ENCODE measurements at regions not wholly inside any gene's neighbourhood (a gene's known extent, or its start where the extent isn't known, plus 50 kb on each side); places are given as distances from the start of the nearest gene placed in this dataset.

- H3K4me3 ChIP-seq (ENCODE audit: low read length in 3 of 3), result no peak overlapping the region
- no peaks in the 10 kb centered on the region for H3K9me3 ChIP-seq (ENCODE audit: control insufficient read depth in 3 of 3, low read length in 3 of 3)
- H3K9ac ChIP-seq (ENCODE audit: low read depth in 1 of 3, low read length in 3 of 3), result no peak overlapping the region
- no peak overlapping the region for H3K27ac ChIP-seq (ENCODE audit: low read depth, low read length)
- H3K4me1 ChIP-seq (ENCODE audit: control insufficient read depth in 3 of 3, insufficient read depth in 3 of 3, low read length in 3 of 3), result no peaks in the 10 kb centered on the region
- H3K27me3 ChIP-seq (ENCODE audit: control insufficient read depth in 3 of 3, insufficient read depth in 3 of 3, low read length in 3 of 3), result no peaks in the 10 kb centered on the region
- H3K36me3 ChIP-seq (ENCODE audit: control insufficient read depth in 3 of 3, insufficient read depth in 3 of 3, low read length in 3 of 3), result no peaks in the 10 kb centered on the region
Observed at GRCh38 chr9:28082671-28083070, 509.4 kb upstream of the C9orf72 start.

GRCh38 chr9:28086881-28087280, 513.6 kb upstream of the C9orf72 start:
- Histone ChIP-seq H3K9me3 (ENCODE audit: control insufficient read depth in 3 of 3, low read length in 3 of 3) (no peaks in the 10 kb centered on the region), H3K4me1 (ENCODE audit: control insufficient read depth in 3 of 3, insufficient read depth in 3 of 3, low read length in 3 of 3) (no peaks in the 10 kb centered on the region), H3K4me3 (ENCODE audit: low read length in 3 of 3) (no peak overlapping the region), H3K9ac (ENCODE audit: low read depth in 1 of 3, low read length in 3 of 3) (no peak overlapping the region), H3K27me3 (ENCODE audit: control insufficient read depth in 3 of 3, insufficient read depth in 3 of 3, low read length in 3 of 3) (no peaks in the 10 kb centered on the region), H3K36me3 (ENCODE audit: control insufficient read depth in 3 of 3, insufficient read depth in 3 of 3, low read length in 3 of 3) (no peaks in the 10 kb centered on the region), H3K27ac (ENCODE audit: low read depth, low read length) (no peak overlapping the region)

- Histone ChIP-seq H3K4me3 (ENCODE audit: low read length in 3 of 3) (no peak overlapping the region), H3K9ac (ENCODE audit: low read depth in 1 of 3, low read length in 3 of 3) (no peak overlapping the region), H3K36me3 (ENCODE audit: control insufficient read depth in 3 of 3, insufficient read depth in 3 of 3, low read length in 3 of 3) (no peaks in the 10 kb centered on the region), H3K27me3 (ENCODE audit: control insufficient read depth in 3 of 3, insufficient read depth in 3 of 3, low read length in 3 of 3) (no peaks in the 10 kb centered on the region), H3K9me3 (ENCODE audit: control insufficient read depth in 3 of 3, low read length in 3 of 3) (no peaks in the 10 kb centered on the region), H3K27ac (ENCODE audit: low read depth, low read length) (no peak overlapping the region), H3K4me1 (ENCODE audit: control insufficient read depth in 3 of 3, insufficient read depth in 3 of 3, low read length in 3 of 3) (no peaks in the 10 kb centered on the region)
Observed at GRCh38 chr9:28092981-28093936, 520.0 kb upstream of the C9orf72 start.

DNA sequence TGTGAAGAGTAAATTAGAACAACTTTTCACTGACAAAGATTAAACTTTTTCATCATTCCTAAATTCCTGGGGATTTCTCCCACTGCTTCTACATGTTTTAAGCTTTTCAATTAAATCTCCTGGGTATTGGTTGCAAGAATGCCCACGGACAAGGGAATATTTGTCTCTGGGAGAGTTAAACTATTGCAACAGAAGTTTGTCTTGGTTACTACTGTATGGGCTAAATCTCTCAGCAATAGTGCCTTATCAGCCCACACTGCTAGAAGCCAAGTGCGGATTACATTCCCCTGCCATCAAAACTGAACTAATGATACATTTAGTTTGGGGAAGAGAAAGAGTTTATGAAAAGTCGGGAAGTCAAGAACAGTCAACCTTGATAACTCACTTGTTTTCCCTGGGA, 528.2 kb upstream of the C9orf72 start:
- no peaks in the 10 kb centered on the region for H3K27me3 ChIP-seq (ENCODE audit: control insufficient read depth in 3 of 3, insufficient read depth in 3 of 3, low read length in 3 of 3)
- no peak overlapping the region for H3K9ac ChIP-seq (ENCODE audit: low read depth in 1 of 3, low read length in 3 of 3)
- no peaks in the 10 kb centered on the region for H3K36me3 ChIP-seq (ENCODE audit: control insufficient read depth in 3 of 3, insufficient read depth in 3 of 3, low read length in 3 of 3)
- H3K4me3 ChIP-seq (ENCODE audit: low read length in 3 of 3), result no peak overlapping the region
- no peaks in the 10 kb centered on the region for H3K9me3 ChIP-seq (ENCODE audit: control insufficient read depth in 3 of 3, low read length in 3 of 3)
- no peaks in the 10 kb centered on the region for H3K4me1 ChIP-seq (ENCODE audit: control insufficient read depth in 3 of 3, insufficient read depth in 3 of 3, low read length in 3 of 3)
- H3K27ac ChIP-seq (ENCODE audit: low read depth, low read length), result no peak overlapping the region

GRCh38 chr9:28105001-28105400, 531.7 kb upstream of the C9orf72 start:
- Histone ChIP-seq H3K4me3 (ENCODE audit: low read length in 3 of 3) (no peak overlapping the region), H3K27ac (ENCODE audit: low read depth, low read length) (no peak overlapping the region), H3K36me3 (ENCODE audit: control insufficient read depth in 3 of 3, insufficient read depth in 3 of 3, low read length in 3 of 3) (no peaks in the 10 kb centered on the region), H3K27me3 (ENCODE audit: control insufficient read depth in 3 of 3, insufficient read depth in 3 of 3, low read length in 3 of 3) (no peaks in the 10 kb centered on the region), H3K4me1 (ENCODE audit: control insufficient read depth in 3 of 3, insufficient read depth in 3 of 3, low read length in 3 of 3) (no peaks in the 10 kb centered on the region), H3K9me3 (ENCODE audit: control insufficient read depth in 3 of 3, low read length in 3 of 3) (peaks cover 0 to 3% (median 0%) of the 10 kb centered on the region in 3 donors), H3K9ac (ENCODE audit: low read depth in 1 of 3, low read length in 3 of 3) (no peak overlapping the region)

- H3K27me3 ChIP-seq (ENCODE audit: control insufficient read depth in 3 of 3, insufficient read depth in 3 of 3, low read length in 3 of 3), result no peaks in the 10 kb centered on the region
- no peaks in the 10 kb centered on the region for H3K4me1 ChIP-seq (ENCODE audit: control insufficient read depth in 3 of 3, insufficient read depth in 3 of 3, low read length in 3 of 3)
- H3K9ac ChIP-seq (ENCODE audit: low read depth in 1 of 3, low read length in 3 of 3), result no peak overlapping the region
- H3K36me3 ChIP-seq (ENCODE audit: control insufficient read depth in 3 of 3, insufficient read depth in 3 of 3, low read length in 3 of 3), result no peaks in the 10 kb centered on the region
- H3K4me3 ChIP-seq (ENCODE audit: low read length in 3 of 3), result no peak overlapping the region
- H3K9me3 ChIP-seq (ENCODE audit: control insufficient read depth in 3 of 3, low read length in 3 of 3), result no peaks in the 10 kb centered on the region
- H3K27ac ChIP-seq (ENCODE audit: low read depth, low read length), result no peak overlapping the region
Observed at GRCh38 chr9:28120184-28120583, 546.9 kb upstream of the C9orf72 start.

DNA sequence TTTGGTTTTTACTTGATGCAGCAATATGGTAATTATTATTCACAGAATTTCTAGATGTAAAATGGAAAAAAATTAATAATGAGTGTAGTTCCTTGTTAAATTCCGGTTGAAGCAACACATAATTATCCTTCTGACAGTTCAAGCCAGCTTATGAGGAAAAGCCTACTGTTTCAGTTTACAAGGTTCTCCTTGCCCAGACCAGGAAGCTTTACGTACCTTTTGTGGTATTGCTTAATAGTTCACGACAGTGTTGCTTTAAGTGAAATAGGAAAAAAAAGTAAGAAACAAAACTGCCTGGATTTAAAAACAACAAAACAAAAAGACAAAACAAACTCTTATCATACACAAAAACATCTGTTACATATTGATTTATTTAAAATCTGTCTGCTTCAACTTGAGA, 547.3 kb upstream of the C9orf72 start:
- no peak overlapping the region for H3K4me3 ChIP-seq (ENCODE audit: low read length in 3 of 3)
- H3K9ac ChIP-seq (ENCODE audit: low read depth in 1 of 3, low read length in 3 of 3), result no peak overlapping the region
- H3K27me3 ChIP-seq (ENCODE audit: control insufficient read depth in 3 of 3, insufficient read depth in 3 of 3, low read length in 3 of 3), result no peaks in the 10 kb centered on the region
- H3K27ac ChIP-seq (ENCODE audit: low read depth, low read length), result no peak overlapping the region
- no peaks in the 10 kb centered on the region for H3K9me3 ChIP-seq (ENCODE audit: control insufficient read depth in 3 of 3, low read length in 3 of 3)
- H3K36me3 ChIP-seq (ENCODE audit: control insufficient read depth in 3 of 3, insufficient read depth in 3 of 3, low read length in 3 of 3), result no peaks in the 10 kb centered on the region
- H3K4me1 ChIP-seq (ENCODE audit: control insufficient read depth in 3 of 3, insufficient read depth in 3 of 3, low read length in 3 of 3), result no peaks in the 10 kb centered on the region

- Histone ChIP-seq H3K36me3 (ENCODE audit: control insufficient read depth in 3 of 3, insufficient read depth in 3 of 3, low read length in 3 of 3) (no peaks in the 10 kb centered on the region), H3K9ac (ENCODE audit: low read depth in 1 of 3, low read length in 3 of 3) (no peak overlapping the region)
Observed at GRCh38 chr9:28121366-28121765, 548.1 kb upstream of the C9orf72 start.

DNA sequence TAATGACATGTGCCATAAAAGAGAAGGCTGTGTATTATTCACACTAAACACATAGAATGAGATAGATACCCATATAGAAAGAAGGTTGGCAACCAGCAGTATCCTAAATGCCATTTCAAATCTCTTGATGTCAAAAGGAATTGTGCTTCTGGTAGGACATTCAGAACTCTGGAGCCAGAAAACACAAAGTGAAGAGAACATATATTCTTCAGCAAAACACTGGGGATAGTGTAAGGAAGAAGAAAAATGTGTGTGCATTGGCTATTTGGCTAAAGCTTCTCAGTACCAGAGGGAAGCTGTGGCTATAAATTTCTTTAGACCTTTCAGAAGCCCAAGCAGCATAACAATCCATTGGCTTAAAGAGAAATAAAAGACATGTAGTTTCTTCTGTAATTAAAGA, 551.6 kb upstream of the C9orf72 start:
- no peaks in the 10 kb centered on the region for H3K36me3 ChIP-seq (ENCODE audit: control insufficient read depth in 3 of 3, insufficient read depth in 3 of 3, low read length in 3 of 3)

More at GRCh38 chr9:28121366-28121765, 548.1 kb upstream of the C9orf72 start:
- no peaks in the 10 kb centered on the region for H3K27me3 ChIP-seq (ENCODE audit: control insufficient read depth in 3 of 3, insufficient read depth in 3 of 3, low read length in 3 of 3)
- H3K27ac ChIP-seq (ENCODE audit: low read depth, low read length), result no peak overlapping the region
- no peaks in the 10 kb centered on the region for H3K4me1 ChIP-seq (ENCODE audit: control insufficient read depth in 3 of 3, insufficient read depth in 3 of 3, low read length in 3 of 3)
- H3K9me3 ChIP-seq (ENCODE audit: control insufficient read depth in 3 of 3, low read length in 3 of 3), result no peaks in the 10 kb centered on the region
- no peak overlapping the region for H3K4me3 ChIP-seq (ENCODE audit: low read length in 3 of 3)

GRCh38 chr9:28127101-28127500, 553.8 kb upstream of the C9orf72 start:
- Histone ChIP-seq H3K36me3 (ENCODE audit: control insufficient read depth in 3 of 3, insufficient read depth in 3 of 3, low read length in 3 of 3) (no peaks in the 10 kb centered on the region), H3K27ac (ENCODE audit: low read depth, low read length) (no peak overlapping the region), H3K27me3 (ENCODE audit: control insufficient read depth in 3 of 3, insufficient read depth in 3 of 3, low read length in 3 of 3) (no peaks in the 10 kb centered on the region), H3K4me3 (ENCODE audit: low read length in 3 of 3) (no peak overlapping the region), H3K4me1 (ENCODE audit: control insufficient read depth in 3 of 3, insufficient read depth in 3 of 3, low read length in 3 of 3) (no peaks in the 10 kb centered on the region), H3K9ac (ENCODE audit: low read depth in 1 of 3, low read length in 3 of 3) (no peak overlapping the region), H3K9me3 (ENCODE audit: control insufficient read depth in 3 of 3, low read length in 3 of 3) (no peaks in the 10 kb centered on the region)

More for the DNA sequence above, 551.6 kb upstream of the C9orf72 start:
- H3K4me3 ChIP-seq (ENCODE audit: low read length in 3 of 3), result no peak overlapping the region
- H3K9me3 ChIP-seq (ENCODE audit: control insufficient read depth in 3 of 3, low read length in 3 of 3), result no peaks in the 10 kb centered on the region
- H3K27me3 ChIP-seq (ENCODE audit: control insufficient read depth in 3 of 3, insufficient read depth in 3 of 3, low read length in 3 of 3), result no peaks in the 10 kb centered on the region
- H3K4me1 ChIP-seq (ENCODE audit: control insufficient read depth in 3 of 3, insufficient read depth in 3 of 3, low read length in 3 of 3), result no peaks in the 10 kb centered on the region
- H3K9ac ChIP-seq (ENCODE audit: low read depth in 1 of 3, low read length in 3 of 3), result no peak overlapping the region
- H3K27ac ChIP-seq (ENCODE audit: low read depth, low read length), result no peak overlapping the region

Measured in skeletal muscle tissue (tissue), 3 donors.